Activated CD4-positive, alpha-beta T cell treated with anti-CD3 and anti-CD28 coated beads for 24 hours (primary cell): ENCODE measurements at regions not wholly inside any gene's neighbourhood (a gene's known extent, or its start where the extent isn't known, plus 50 kb on each side); places are given as distances from the start of the nearest gene placed in this dataset.

Experiments used
- DNase-seq, 2 donors: peaks; one replicate each; pipeline ENCODE4 v3.0.0-alpha.2; 2020; ENCODE audit warnings: low read depth in 2 of 2

DNA sequence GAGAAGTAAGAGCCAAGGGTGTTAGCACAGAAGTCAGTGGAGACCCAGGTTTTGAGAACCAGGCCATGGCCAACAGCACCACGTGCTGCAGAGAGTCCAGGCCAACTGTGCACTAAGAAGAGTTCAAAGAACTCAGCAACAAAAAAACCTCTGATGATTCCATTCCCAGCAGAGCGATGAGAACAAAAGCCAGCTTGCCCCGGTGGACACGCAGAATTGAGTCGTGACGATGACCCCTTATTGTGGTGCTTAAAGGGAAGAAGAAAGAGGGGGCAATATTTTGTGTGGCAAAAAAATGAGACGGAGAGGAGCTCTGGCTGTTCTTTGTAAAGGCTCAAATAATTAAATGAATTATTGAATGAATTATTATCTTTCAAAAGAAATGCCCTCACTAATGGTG, 468.3 kb upstream of the AUTS2 start:
- no peak for DNase-seq

DNA sequence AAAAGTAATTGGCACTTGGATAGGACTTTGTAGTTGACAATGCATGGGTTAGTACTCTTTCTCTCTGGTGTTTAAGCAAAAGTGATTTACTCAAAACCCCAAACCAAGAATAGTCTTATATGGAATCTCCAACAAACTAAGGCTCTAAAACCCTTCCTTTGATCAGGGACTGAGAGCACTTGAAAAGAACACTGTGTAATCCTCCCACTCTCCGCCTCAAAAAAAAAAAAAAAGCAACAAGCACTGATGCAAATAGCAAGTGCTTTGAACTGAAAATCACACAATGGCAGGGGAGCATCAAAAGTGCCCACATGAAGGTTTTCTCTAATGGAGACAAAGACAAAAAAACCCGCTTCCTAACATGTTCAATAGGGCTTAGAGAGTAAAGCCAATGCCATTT, 467.9 kb upstream of the AUTS2 start:
- DNase-seq, result no peak

GRCh38 chr7:69134316-69134715, 464.0 kb upstream of the AUTS2 start:
- DNase-seq, result no peak

GRCh38 chr7:69147631-69148030, 450.6 kb upstream of the AUTS2 start:
- DNase-seq, result no peak

DNA sequence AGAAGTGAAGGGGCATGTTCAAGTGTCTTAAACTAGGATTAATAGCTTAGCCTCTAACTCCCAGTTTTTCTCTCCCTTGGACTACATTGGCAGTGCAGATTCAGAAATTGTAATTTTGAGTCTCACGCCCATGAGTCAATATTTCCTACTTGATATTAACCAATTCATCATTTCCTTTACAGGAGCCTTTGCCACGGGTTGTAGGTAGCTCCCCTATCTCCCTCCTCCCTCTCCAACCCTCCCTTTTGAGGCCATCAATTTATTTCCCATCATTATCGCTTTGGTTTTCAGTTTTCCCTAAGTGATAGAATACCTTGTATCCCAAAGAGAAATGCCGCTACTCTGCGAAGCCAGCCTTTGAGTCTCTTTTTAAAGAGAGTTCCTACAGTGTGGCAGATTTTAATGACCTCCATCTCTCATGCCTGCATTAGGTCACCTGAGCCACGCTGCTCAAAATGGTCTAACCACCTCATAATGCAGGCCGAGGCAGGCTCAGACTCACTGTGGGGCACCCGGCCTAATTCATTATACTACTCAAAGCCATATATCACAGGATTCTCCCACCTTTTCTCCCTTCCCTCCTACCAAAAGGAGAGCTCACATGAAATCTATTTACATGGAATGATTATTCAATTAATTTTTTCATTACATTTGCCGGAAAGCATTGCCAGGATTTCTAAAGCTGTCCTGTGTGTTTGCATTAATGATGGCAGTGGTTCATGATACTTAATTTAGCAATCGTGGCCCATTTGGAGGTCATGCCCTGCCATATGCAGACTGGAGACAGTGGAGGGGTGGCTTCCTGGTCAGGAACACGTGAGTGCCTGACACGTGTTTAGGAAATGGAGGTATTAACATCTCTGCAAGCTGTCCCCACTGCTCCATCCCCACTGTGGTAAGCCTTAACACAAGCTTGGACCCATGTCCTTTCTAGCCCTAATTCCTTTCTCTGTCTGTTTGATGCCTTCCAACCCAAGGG, 448.2 kb upstream of the AUTS2 start:
- no peak for DNase-seq

- no peak for DNase-seq
These were observed 435.9 kb upstream of the AUTS2 start for GRCh38 chr7:69162326-69162725.

- no peak for DNase-seq
These were observed 435.2 kb upstream of the AUTS2 start for GRCh38 chr7:69162931-69163670.

DNA sequence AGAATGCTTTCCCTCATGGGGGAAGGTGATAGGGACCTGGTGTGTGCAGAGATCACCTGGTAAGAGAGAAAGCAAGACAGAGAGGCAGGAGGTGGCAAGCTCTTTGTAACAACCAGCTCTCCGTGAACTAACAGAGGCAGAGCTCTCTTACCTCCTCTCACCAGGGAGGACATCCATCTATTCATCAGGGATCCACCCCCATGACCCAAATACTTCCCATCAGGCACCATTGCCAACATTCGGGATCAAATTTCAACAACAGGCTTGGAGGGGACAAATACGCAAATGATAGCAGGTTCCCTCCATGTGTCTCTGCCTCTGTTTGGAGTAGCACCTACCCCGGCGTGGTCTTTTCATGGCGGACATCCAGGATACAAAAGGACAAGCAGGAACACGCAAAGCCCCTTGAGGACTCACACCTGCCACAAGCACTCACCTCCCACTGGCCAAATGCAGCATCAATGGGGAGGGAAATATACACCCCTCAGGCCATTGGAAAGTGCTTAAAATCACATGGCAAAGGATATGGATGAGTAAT, 431.2 kb upstream of the AUTS2 start:
- DNase-seq, result no peak

GRCh38 chr7:69169386-69169785, 428.9 kb upstream of the AUTS2 start:
- DNase-seq, result no peak

DNA sequence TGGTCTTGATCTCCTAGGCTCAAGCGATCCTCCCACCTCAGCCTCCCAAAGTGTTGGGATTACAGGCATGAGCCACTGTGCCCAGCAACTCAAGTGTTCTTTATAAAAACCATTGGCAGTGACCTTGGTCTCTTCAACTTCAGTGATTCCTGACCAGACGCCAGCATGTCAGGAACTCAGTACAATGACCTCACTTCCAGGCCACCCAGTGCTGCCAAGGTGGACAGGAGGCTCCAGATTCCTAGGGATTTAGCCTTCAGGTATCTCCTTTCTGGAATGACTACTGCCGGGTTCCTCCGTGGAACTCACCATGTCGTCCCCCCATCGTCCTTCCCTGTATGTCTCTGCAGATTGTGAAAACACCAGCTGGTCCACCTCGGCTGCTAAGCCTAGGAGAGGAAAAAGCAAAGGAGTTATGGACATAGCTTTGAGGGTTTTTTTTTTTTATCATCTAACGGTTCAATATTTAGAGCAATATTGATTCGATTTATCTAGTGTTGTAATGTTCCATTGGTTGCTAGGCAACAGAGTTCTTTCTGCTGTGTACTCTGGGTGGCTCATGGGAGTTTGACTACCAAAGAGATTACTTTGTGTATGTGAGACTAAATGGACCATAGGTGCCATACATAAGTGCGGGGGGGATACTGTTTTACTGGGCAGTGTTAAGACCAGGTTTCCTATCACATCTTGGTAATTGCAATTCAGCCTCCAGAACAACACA, 425.8 kb upstream of the AUTS2 start:
- DNase-seq, result no peak

- no peak for DNase-seq
These were observed 424.9 kb upstream of the AUTS2 start for GRCh38 chr7:69173341-69173740.

DNA sequence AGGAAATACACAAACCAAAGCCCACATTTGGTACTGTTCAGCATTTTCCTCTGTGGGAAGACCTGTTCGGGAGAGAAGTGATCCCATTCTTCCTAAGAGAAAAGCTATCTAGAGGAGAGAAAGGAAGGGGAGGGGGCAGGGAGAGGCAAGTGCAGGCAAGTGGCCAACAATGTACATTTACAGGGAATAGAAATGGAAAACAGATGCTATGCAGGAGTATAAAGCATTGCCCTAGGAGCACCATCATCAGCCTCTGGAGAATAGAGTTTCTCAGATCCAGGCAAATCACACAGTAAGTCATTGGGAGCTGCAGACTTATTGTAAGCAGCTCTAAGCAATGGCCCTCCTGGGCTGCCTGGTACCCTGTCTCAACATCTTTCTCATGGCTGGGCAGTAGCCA, 424.4 kb upstream of the AUTS2 start:
- DNase-seq, result no peak

DNA sequence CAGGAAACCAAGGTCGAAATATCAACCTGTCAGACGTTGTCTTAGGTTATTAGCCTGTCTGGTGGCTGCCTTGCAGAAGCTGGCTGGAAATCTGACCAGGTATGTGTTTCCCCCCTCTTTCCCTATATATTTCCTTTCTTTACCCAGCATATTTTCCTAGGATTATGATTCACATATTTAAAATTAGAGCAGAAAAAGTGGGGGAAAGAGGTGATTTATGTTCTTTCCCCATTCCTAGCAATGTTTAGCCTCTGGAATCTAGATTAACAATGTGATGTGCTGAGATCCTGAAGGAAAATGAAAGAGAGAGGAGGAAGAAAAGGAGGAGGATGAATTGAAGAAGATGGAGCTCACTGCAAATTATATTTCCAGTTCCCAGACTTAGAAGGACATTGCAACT, 421.4 kb upstream of the AUTS2 start:
- no peak for DNase-seq

DNA sequence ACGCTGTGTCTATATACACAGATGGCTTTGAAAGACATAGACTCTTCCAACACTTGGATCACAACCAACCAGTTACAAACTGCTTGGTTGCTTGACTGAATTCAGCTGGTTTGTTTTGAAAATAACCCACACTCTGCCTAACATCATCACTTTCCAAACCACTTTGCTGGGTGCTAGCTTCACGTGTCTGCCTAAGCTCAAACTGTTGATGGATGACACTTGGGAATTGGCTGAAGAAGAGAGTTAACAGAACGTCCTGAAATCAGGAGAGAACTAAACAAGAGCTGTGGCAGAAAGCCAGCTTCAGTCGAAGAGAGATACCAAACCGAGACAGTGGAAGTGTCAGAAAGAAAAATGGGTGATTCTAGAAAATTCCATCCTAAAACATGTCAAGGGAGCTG, 420.8 kb upstream of the AUTS2 start:
- no peak for DNase-seq

GRCh38 chr7:69177941-69178494, 420.3 kb upstream of the AUTS2 start:
- DNase-seq, result no peak

GRCh38 chr7:69180662-69181061, 417.6 kb upstream of the AUTS2 start:
- DNase-seq, result no peak

DNA sequence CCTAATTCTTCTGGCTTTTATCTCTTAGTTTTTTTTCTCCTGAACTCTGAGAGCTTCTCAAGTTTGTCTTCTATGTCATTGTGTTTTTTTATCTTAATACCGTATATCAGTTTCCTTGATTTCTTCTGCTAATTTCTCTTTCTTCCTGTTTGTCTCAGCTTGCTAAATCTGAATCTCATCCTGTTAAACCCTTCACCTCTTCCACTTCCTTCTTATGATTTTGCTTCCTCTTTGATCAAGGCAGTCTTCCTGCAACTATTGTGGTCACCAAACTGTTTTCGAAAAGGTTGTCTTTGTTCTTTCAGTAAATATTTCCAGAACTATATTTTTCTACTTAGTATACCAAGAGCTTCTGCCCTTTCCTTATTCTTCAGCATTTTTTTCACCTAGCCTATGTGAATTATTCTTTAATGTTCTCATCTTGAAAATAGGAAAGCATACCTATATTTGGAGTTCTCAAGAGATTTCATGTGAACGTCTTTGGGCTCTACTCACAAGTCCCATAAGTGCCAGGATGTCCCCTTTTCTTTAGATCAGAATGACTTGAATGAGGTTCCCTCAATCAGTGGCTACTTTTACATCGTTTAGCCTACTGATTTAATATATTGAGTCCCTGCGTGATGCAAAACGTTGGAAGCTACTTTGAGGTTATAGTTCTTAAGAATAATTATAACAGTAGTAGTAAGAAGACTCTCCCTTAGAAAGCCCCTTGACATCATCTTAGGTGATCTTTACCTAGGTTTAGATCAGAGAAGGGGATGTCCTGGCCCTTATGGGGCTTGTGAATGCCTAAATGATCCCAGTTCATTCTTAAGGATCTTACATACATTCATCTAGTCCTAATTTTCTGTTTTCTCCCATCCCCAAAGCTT, 415.4 kb upstream of the AUTS2 start:
- DNase-seq, result no peak

- no peak for DNase-seq
These were observed 413.9 kb upstream of the AUTS2 start for GRCh38 chr7:69184339-69184738.

DNA sequence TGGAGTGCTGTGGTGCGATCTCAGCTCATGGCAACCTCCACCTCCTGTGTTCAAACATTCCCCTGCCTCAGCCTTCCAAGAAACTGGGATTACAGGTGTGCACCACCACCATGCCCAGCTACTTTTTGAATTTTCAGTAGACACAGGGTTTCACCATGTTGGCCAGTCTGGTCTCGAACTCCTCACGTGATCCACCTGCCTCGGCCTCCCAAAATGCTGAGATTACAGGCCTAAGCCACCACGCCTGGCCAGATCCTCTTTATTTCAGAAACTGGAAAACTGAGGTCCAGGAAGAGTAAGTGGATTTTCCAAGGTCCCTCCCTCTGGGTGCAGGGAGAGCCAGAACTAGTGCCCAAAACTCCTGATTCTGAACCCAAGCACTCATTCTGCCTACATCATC, 413.1 kb upstream of the AUTS2 start:
- no peak for DNase-seq

GRCh38 chr7:69186974-69187373, 411.3 kb upstream of the AUTS2 start:
- no peak for DNase-seq

DNA sequence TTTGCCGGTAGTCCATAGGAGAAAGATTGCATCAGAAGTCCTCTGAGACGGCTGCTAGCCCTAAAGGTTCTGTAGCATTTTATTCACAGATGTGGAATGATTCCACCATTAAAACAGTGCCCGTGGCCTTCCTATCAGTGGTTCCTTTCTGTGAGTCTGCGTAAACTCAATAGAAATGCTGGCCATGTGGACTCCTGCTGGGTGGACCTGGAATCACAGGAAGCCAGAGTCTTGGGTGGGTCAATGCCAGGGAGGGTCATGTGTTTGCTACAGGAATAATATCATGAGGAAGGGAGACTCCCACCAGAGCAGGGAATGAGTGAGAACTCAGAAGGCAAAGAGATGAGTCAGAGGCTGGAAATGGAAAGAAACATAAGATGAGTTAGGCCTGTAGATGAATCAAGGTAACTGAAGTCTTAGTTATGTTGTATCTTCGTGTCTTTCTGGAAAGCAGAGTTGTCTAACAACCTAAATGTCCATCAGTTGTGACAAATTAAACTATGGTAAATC, 410.4 kb upstream of the AUTS2 start:
- DNase-seq, result no peak
